HG02588 (cell line): ENCODE measurements at regions not wholly inside any gene's neighbourhood (a gene's known extent, or its start where the extent isn't known, plus 50 kb on each side); places are given as distances from the start of the nearest gene placed in this dataset.

Experiments used
- ATAC-seq: cut with Tn5 transposase; IDR thresholded peaks from one replicate; pipeline ENCODE4 v1.9.1; 2021; ENCODE audit warnings: mild to moderate bottlenecking, moderate library complexity; ENCODE audit not compliant: unreplicated experiment

- no peak for ATAC-seq
Measured at GRCh38 chr11:76298255-76298654, 82.7 kb downstream of the THAP12 start.

GRCh38 chr11:76296731-76297542 lies 84.0 kb downstream of the THAP12 start:
- ATAC-seq, result no peak

GRCh38 chr11:76293189-76293631 lies 86.9 kb upstream of the WNT11 start:
- ATAC-seq, result peak; percentile 70

- no peak for ATAC-seq
Measured at GRCh38 chr11:76292583-76293188, 86.4 kb upstream of the WNT11 start.

GRCh38 chr11:76291576-76292526 lies 85.5 kb upstream of the WNT11 start:
- no peak for ATAC-seq

- ATAC-seq, result no peak
Measured at GRCh38 chr11:76288166-76288980, 82.1 kb upstream of the WNT11 start.

GRCh38 chr11:76287227-76287626 lies 80.9 kb upstream of the WNT11 start:
- ATAC-seq, result no peak

- ATAC-seq, result no peak
Measured at GRCh38 chr11:76285397-76286104, 79.2 kb upstream of the WNT11 start.

GRCh38 chr11:76284161-76284560 lies 77.9 kb upstream of the WNT11 start:
- no peak for ATAC-seq

GRCh38 chr11:76282811-76283595 lies 76.7 kb upstream of the WNT11 start:
- no peak for ATAC-seq

GRCh38 chr11:76282172-76282571 lies 75.9 kb upstream of the WNT11 start:
- ATAC-seq, result no peak

GRCh38 chr11:76281558-76281906 lies 75.2 kb upstream of the WNT11 start:
- no peak for ATAC-seq

- ATAC-seq, result no peak
Measured at GRCh38 chr11:76280882-76281557, 74.7 kb upstream of the WNT11 start.

GRCh38 chr11:76280151-76280881 lies 74.0 kb upstream of the WNT11 start:
- no peak for ATAC-seq

- ATAC-seq, result no peak
Measured at GRCh38 chr11:76279646-76280045, 73.3 kb upstream of the WNT11 start.

GRCh38 chr11:76279038-76279437 lies 72.7 kb upstream of the WNT11 start:
- ATAC-seq, result no peak

GRCh38 chr11:76278526-76278925 lies 72.2 kb upstream of the WNT11 start:
- ATAC-seq, result no peak
